ENCODE measurements at regions not wholly inside any gene's neighbourhood (a gene's known extent, or its start where the extent isn't known, plus 50 kb on each side); places are given as distances from the start of the nearest gene placed in this dataset.

- Mint-ChIP-seq H3K9me3 (no peaks in the 10 kb centered on the region), H3K4me1 (peaks cover 28% of the 10 kb centered on the region), H3K36me3 (ENCODE audit: low read depth) (no peaks in the 10 kb centered on the region), H3K27ac (no peak overlapping the region), H3K4me3 (no peak overlapping the region), H3K27me3 (no peaks in the 10 kb centered on the region)
- ATAC-seq (ENCODE audit: low read depth) (no peak), DNase-seq (no peak)
- POLR2A ChIA-PET: interaction anchor here (0.6 to 1.5 kb wide), 2 partner anchors 10 to 322 kb away, joined by 3 to 4 read pairs; no protein-coding TSS in a partner anchor
- TF ChIP-seq, protein P1, sequence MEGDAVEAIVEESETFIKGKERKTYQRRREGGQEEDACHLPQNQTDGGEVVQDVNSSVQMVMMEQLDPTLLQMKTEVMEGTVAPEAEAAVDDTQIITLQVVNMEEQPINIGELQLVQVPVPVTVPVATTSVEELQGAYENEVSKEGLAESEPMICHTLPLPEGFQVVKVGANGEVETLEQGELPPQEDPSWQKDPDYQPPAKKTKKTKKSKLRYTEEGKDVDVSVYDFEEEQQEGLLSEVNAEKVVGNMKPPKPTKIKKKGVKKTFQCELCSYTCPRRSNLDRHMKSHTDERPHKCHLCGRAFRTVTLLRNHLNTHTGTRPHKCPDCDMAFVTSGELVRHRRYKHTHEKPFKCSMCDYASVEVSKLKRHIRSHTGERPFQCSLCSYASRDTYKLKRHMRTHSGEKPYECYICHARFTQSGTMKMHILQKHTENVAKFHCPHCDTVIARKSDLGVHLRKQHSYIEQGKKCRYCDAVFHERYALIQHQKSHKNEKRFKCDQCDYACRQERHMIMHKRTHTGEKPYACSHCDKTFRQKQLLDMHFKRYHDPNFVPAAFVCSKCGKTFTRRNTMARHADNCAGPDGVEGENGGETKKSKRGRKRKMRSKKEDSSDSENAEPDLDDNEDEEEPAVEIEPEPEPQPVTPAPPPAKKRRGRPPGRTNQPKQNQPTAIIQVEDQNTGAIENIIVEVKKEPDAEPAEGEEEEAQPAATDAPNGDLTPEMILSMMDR (IDR thresholded peaks at IDR 0.05): no peak
- intact Hi-C loops (cut with micrococcal nuclease): no loop called here
- CTCF ChIA-PET: interaction anchor here (1.6 kb wide), 1 partner anchor 398 kb away, joined by 4 read pairs; no protein-coding TSS in a partner anchor
These were observed 49.7 kb upstream of the PRDX6 start for GRCh38 chr1:173427146-173428054.

Measured in activated B cell treated with CpG ODN at 0.5 μM for 24 hours (primary cell).